Kidney (tissue), 13 donors: ENCODE measurements at regions not wholly inside any gene's neighbourhood (a gene's known extent, or its start where the extent isn't known, plus 50 kb on each side); places are given as distances from the start of the nearest gene placed in this dataset.

Experiments used
- DNase-seq, 5 donors: peaks; one replicate each; pipeline ENCODE4 v3.0.0-alpha.2; 2013 to 2020
- FAIRE-seq: peaks from 2 replicates; lab custom pipeline; 2012; peaks lifted over from hg19 to GRCh38; lab: Jason Lieb, UNC
- H3K27ac ChIP-seq, 2 donors: one replicate each; pipeline ENCODE4 v1.7.0; 2013; ENCODE audit warnings: low read depth in 2 of 2, low read length in 2 of 2, inconsistent platforms in 1 of 2
- H3K27me3 ChIP-seq: one replicate; pipeline ENCODE4 v1.7.1; 2013; ENCODE audit warnings: low read length, inconsistent platforms; ENCODE audit not compliant: control insufficient read depth, insufficient read depth
- H3K36me3 ChIP-seq, 3 donors: one replicate each; pipeline versions ENCODE4 v1.7.0 to v1.7.1; 2013; ENCODE audit warnings: low read length in 3 of 3, control low read depth in 1 of 3, inconsistent platforms in 1 of 3; ENCODE audit not compliant: insufficient read depth in 3 of 3, control insufficient read depth in 2 of 3
- H3K4me1 ChIP-seq, 3 donors: one replicate each; pipeline versions ENCODE4 v1.7.0 to v1.7.1; 2013; ENCODE audit warnings: low read length in 3 of 3, inconsistent platforms in 1 of 3, low read depth in 1 of 3; ENCODE audit not compliant: control insufficient read depth in 2 of 3, insufficient read depth in 2 of 3
- H3K4me3 ChIP-seq, 3 donors: one replicate each; pipeline versions ENCODE4 v1.7.0 to v1.8.1; 2013; ENCODE audit warnings: low read length in 3 of 3, control low read depth in 1 of 3, inconsistent platforms in 1 of 3
- H3K9ac ChIP-seq, 3 donors: one replicate each; pipeline versions ENCODE4 v1.7.0 to v1.7.1; 2013; ENCODE audit warnings: low read length in 3 of 3, control low read depth in 1 of 3, inconsistent platforms in 1 of 3
- H3K9me3 ChIP-seq, 3 donors: one replicate each; pipeline versions ENCODE4 v1.7.0 to v1.7.1; 2013; ENCODE audit warnings: low read length in 3 of 3, control low read depth in 1 of 3, inconsistent platforms in 1 of 3; ENCODE audit not compliant: control insufficient read depth in 2 of 3, insufficient read depth in 1 of 3
- CTCF ChIP-seq: IDR thresholded peaks from 3 replicates; pipeline ENCODE4 v1.5.1; 2012; ENCODE audit warnings: mild to moderate bottlenecking, moderate library complexity, borderline replicate concordance; ENCODE audit not compliant: insufficient read depth; ENCODE audit errors: extremely low read depth
- intact Hi-C: fragments of 100-400 bp; cut with DNase I; formaldehyde crosslinking; loops from one replicate; pipeline ENCODE4 v1.11.1; 2022
- donor health status: control.
- donor health status: control.
- donor health status: control.
- donor health status: control.
- donor health status: control.
- donor health status: DM: yes; HTN: yes; CAD: no.
- donor health status: Normal renal cell carcinoma (clear cell type).

- no peak for TF ChIP-seq CTCF
- DNase-seq (no peak), FAIRE-seq (no peak)
- H3K36me3 ChIP-seq, result no peaks in the 10 kb centered on the region
- H3K9me3 ChIP-seq, result no peaks in the 10 kb centered on the region
- no peak overlapping the region for H3K27ac ChIP-seq
- H3K9ac ChIP-seq, result no peak overlapping the region
- H3K4me1 ChIP-seq, result no peaks in the 10 kb centered on the region
- H3K4me3 ChIP-seq, result no peak overlapping the region
- no peaks in the 10 kb centered on the region for H3K27me3 ChIP-seq
- intact Hi-C loops, result no loop called here
Observed at GRCh38 chr13:33583398-33583797, 234.6 kb upstream of the RFC3 start.

- no peak overlapping the region for H3K4me3 ChIP-seq
- DNase-seq, result no peak
- no peak overlapping the region for H3K9ac ChIP-seq
- H3K36me3 ChIP-seq, result no peaks in the 10 kb centered on the region
- no peak for TF ChIP-seq CTCF
- no peaks in the 10 kb centered on the region for H3K9me3 ChIP-seq
- H3K27me3 ChIP-seq, result no peaks in the 10 kb centered on the region
- intact Hi-C loops, result no loop called here
- no peak for FAIRE-seq
- H3K4me1 ChIP-seq, result no peaks in the 10 kb centered on the region
- H3K27ac ChIP-seq, result no peak overlapping the region
Observed at GRCh38 chr13:33590936-33591335, 227.0 kb upstream of the RFC3 start.

GRCh38 chr13:33606692-33607091, 211.3 kb upstream of the RFC3 start:
- TF ChIP-seq CTCF, result no peak
- no peaks in the 10 kb centered on the region for H3K9me3 ChIP-seq
- DNase-seq, result peak in 1 of 5 donors; percentile 22
- H3K4me3 ChIP-seq, result no peak overlapping the region
- no peaks in the 10 kb centered on the region for H3K27me3 ChIP-seq
- peaks cover 0 to 13% (median 5%) of the 10 kb centered on the region in 3 donors for H3K4me1 ChIP-seq
- H3K36me3 ChIP-seq, result no peaks in the 10 kb centered on the region
- H3K9ac ChIP-seq, result no peak overlapping the region
- H3K27ac ChIP-seq, result no peak overlapping the region
- FAIRE-seq, result no peak
- intact Hi-C loops, result no loop called here

GRCh38 chr13:33610438-33611120, 207.4 kb upstream of the RFC3 start:
- intact Hi-C loops, result no loop called here
- no peaks in the 10 kb centered on the region for H3K9me3 ChIP-seq
- H3K4me1 ChIP-seq, result peaks cover 0 to 17% (median 5%) of the 10 kb centered on the region in 3 donors
- no peak for TF ChIP-seq CTCF
- H3K27me3 ChIP-seq, result no peaks in the 10 kb centered on the region
- peak overlapping the region in 1 of 3 donors; percentile 27 for H3K9ac ChIP-seq
- FAIRE-seq (no peak), DNase-seq (peak; percentile 22 to 83 (median 57))
- H3K4me3 ChIP-seq, result peak overlapping the region in 2 of 3 donors; percentile 47 to 66
- H3K36me3 ChIP-seq, result no peaks in the 10 kb centered on the region
- peak overlapping the region; percentile 61 to 88 for H3K27ac ChIP-seq
